Tibial nerve (tissue), 4 donors: ENCODE measurements at regions not wholly inside any gene's neighbourhood (a gene's known extent, or its start where the extent isn't known, plus 50 kb on each side); places are given as distances from the start of the nearest gene placed in this dataset.

Source experiments
- DNase-seq, 2 donors: peaks; one replicate each; pipeline ENCODE4 v3.0.0-alpha.2; 2019; ENCODE audit warnings: low spot score in 2 of 2
- H3K27ac ChIP-seq, 4 donors: fragments of 200-600 bp; sonication (generic) in 3 of 4; one replicate each; pipeline ENCODE4 v1.5.1; 2017 to 2019; ENCODE audit warnings: mild to moderate bottlenecking in 1 of 4
- H3K27me3 ChIP-seq, 2 donors: fragments of 200-600 bp; sonication (generic) in 1 of 2; one replicate each; pipeline versions ENCODE4 v1.5.1 to v1.6.0; 2017 to 2019
- H3K36me3 ChIP-seq, 3 donors: fragments of 200-600 bp; sonication (generic); one replicate each; pipeline ENCODE4 v1.5.1; 2018 to 2019
- H3K4me1 ChIP-seq, 4 donors: fragments of 200-600 bp; sonication (generic) in 3 of 4; one replicate each; pipeline ENCODE4 v1.5.1; 2017 to 2019
- H3K4me3 ChIP-seq, 4 donors: fragments of 200-600 bp; sonication (generic) in 3 of 4; one replicate each; pipeline ENCODE4 v1.5.1; 2017 to 2019; ENCODE audit warnings: mild to moderate bottlenecking in 1 of 4, moderate library complexity in 1 of 4
- H3K9me3 ChIP-seq, 4 donors: fragments of 200-600 bp; sonication (generic) in 3 of 4; one replicate each; pipeline ENCODE4 v1.5.1; 2017 to 2019
- EP300 ChIP-seq, 2 donors: sonication (generic); formaldehyde crosslinking; IDR thresholded peaks; one replicate each; pipeline ENCODE4 v1.6.1; 2017; ENCODE audit warnings: antibody characterized with exemption in 2 of 2, mild to moderate bottlenecking in 1 of 2
- POLR2A ChIP-seq, 2 donors: fragments of 450-650 bp; IDR thresholded peaks; one replicate each; pipeline ENCODE4 v1.6.1; 2017; ENCODE audit warnings: antibody characterized with exemption in 2 of 2, mild to moderate bottlenecking in 2 of 2, moderate library complexity in 2 of 2
- WGBS, 2 donors: methylation state at CpG; one replicate each; pipeline ENCODE4 v1.1.5; 2018; 5-methylcytosine and 5-hydroxymethylcytosine counted together
- TF ChIP-seq, protein P1 (sequence below), 5 experiments: fragments of 200-600 bp in 3 of 5; fragments of 450-650 bp in 2 of 5; sonication (generic) in 3 of 5; IDR thresholded peaks; one replicate each; pipeline ENCODE4 v1.5.1; 2016 to 2019; ENCODE audit warnings: antibody characterized with exemption in 5 of 5, mild to moderate bottlenecking in 3 of 5, moderate library complexity in 2 of 5

DNA sequence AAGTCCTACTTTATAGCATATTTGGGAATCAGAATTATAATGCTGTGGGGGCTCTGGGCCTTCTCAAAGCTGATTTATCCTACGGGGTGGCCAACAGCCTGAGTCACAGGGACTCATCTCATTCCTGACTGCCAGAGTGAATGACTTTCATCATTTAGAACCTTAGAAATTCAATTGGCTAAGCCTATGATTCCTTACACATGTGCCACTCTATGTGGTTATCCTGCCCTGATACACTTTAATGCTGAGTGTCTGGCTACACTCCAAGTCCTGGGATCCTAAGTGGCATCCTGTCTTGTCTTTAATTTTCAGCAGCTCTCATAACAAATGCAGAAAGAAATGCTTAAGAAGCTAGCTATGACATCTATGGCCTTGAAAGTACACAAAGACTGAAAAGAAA lies 75.2 kb upstream of the FREM1 start:
- no peaks in the 10 kb centered on the region for H3K27me3 ChIP-seq
- WGBS, 2 donors: 57 to 76% methylated on average over 1 of the region's 1 CpG
- DNase-seq: no peak
- H3K36me3 ChIP-seq: peaks cover 0 to 4% (median 0%) of the 10 kb centered on the region in 3 donors
- H3K4me1 ChIP-seq: no peaks in the 10 kb centered on the region
- H3K27ac ChIP-seq: no peak overlapping the region
- H3K4me3 ChIP-seq: no peak overlapping the region
- no peaks in the 10 kb centered on the region for H3K9me3 ChIP-seq
- TF ChIP-seq EP300 (IDR thresholded peaks at IDR 0.05) (no peak), POLR2A (IDR thresholded peaks at IDR 0.05) (no peak)
- TF ChIP-seq, protein P1, sequence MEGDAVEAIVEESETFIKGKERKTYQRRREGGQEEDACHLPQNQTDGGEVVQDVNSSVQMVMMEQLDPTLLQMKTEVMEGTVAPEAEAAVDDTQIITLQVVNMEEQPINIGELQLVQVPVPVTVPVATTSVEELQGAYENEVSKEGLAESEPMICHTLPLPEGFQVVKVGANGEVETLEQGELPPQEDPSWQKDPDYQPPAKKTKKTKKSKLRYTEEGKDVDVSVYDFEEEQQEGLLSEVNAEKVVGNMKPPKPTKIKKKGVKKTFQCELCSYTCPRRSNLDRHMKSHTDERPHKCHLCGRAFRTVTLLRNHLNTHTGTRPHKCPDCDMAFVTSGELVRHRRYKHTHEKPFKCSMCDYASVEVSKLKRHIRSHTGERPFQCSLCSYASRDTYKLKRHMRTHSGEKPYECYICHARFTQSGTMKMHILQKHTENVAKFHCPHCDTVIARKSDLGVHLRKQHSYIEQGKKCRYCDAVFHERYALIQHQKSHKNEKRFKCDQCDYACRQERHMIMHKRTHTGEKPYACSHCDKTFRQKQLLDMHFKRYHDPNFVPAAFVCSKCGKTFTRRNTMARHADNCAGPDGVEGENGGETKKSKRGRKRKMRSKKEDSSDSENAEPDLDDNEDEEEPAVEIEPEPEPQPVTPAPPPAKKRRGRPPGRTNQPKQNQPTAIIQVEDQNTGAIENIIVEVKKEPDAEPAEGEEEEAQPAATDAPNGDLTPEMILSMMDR (IDR thresholded peaks at IDR 0.05): no peak

DNA sequence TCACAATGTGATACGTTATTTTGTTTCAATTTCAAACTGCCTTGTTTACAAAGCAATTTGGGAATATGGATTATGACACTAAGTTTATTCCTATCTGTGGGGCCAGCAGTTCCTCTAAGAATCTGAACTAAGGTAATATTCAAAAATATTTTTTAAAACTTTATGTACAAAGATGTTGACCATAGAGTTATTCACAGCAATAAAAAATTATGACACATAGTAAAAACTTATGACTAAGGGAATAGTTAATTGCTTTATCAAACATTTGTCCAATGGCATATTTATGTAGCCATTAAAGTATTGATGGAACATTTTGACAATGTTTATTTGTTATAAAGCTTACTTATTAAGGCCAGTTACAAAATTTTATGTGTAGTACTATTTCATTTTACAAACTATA lies 73.4 kb upstream of the FREM1 start:
- H3K9me3 ChIP-seq: peaks cover 0 to under 1% (median 0%) of the 10 kb centered on the region in 4 donors
- peaks cover 0 to 4% (median 0%) of the 10 kb centered on the region in 3 donors for H3K36me3 ChIP-seq
- H3K4me3 ChIP-seq: no peak overlapping the region
- H3K4me1 ChIP-seq: no peaks in the 10 kb centered on the region
- no peak for DNase-seq
- TF ChIP-seq, protein P1 (IDR thresholded peaks at IDR 0.05): no peak
- TF ChIP-seq POLR2A (IDR thresholded peaks at IDR 0.05) (no peak), EP300 (IDR thresholded peaks at IDR 0.05) (no peak)
- H3K27me3 ChIP-seq: no peaks in the 10 kb centered on the region
- 93 to 97% methylated on average over 1 of the region's 1 CpG for WGBS, 2 donors
- no peak overlapping the region for H3K27ac ChIP-seq

DNA sequence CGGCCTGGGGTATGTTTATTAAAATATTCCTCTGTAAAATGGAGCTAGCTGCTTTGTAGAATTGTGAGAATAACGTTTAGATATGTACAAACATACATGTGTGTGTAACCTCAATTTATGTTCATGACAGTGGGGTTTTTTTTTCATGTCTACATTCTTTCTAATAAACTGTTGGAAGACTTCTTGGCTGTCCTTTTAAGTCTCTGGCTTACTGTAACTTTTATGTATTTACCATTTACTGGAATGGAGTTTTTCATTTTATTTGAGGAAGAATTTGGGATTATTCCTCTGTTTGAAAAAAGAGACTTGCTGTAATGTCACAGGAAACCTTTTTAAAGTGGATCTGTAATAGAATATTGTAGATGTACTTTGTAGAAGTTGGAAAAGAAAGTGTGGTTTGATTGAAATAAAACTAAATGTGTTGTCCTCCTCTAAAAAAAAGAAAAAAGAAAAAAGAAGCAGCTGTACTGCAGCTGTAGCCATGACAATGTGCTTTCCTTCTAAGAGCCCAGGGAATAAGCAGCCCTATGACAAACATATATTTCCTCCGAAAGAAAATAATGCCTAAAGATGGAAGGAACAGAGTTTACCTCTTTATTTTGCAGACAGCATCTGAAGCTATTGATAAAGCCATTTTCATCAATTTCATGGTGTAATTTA lies 71.2 kb upstream of the FREM1 start:
- Histone ChIP-seq H3K4me1 (no peaks in the 10 kb centered on the region), H3K9me3 (peaks cover 0 to 5% (median 0%) of the 10 kb centered on the region in 4 donors), H3K27me3 (no peaks in the 10 kb centered on the region), H3K36me3 (peaks cover 0 to 4% (median 0%) of the 10 kb centered on the region in 3 donors), H3K27ac (no peak overlapping the region), H3K4me3 (no peak overlapping the region)
- 56 to 61% methylated on average over 3 of the region's 3 CpGs for WGBS, 2 donors
- TF ChIP-seq, protein P1 (IDR thresholded peaks at IDR 0.05): no peak
- TF ChIP-seq POLR2A (IDR thresholded peaks at IDR 0.05) (no peak), EP300 (IDR thresholded peaks at IDR 0.05) (no peak)
- no peak for DNase-seq

DNA sequence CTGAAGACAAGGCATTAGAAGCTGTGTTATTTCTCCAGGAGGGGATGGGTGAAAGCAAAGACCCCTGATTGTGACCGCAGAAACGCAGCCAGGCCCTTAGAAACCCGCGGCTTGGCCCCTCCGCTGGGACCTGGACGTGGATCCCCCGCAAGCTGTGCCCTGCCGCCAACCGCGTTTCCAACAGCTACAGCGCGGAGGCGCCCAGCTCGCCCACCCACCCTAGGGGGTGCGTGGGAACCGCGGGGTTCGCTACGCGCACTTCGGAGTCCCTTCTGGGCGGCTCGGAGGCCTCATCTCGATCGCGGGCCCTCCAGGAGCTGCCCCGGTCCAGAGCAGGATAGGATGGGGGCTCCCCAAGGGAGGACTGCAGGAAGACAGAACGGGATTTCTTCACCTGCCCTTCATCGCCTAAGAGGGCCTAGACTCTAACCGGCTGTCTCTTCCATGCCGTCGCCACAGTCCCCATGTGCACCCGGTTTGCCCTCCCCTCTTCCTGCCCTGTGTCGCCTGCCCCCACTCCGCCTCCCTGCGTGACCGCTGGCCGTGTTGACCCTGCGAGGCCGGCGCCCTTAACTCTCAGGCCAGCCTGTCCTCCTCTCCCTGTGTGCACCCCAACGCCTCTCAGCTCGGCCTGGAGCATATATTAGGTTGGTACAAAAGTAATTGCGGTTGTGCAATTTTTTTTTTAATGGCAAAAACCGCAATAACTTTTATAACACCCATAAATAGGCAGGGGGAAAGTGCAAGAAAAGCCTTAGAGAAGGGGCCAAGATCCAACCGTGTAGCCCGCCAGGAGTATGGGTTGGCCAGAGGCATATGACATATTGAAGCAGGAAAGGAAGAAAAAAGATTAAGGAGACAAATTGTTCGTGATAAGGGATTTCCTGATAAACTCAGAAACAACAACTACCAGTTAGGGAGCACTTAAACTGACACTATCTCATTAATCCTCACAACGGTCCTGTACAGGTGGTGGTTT lies 68.1 kb upstream of the FREM1 start:
- no peaks in the 10 kb centered on the region for H3K36me3 ChIP-seq
- WGBS, 2 donors: 81 to 92% methylated on average over 36 to 47 of the region's 49 CpGs
- H3K27me3 ChIP-seq: no peaks in the 10 kb centered on the region
- no peak for DNase-seq
- TF ChIP-seq, protein P1 (IDR thresholded peaks at IDR 0.05): no peak
- no peak for TF ChIP-seq EP300 (IDR thresholded peaks at IDR 0.05)
- no peak overlapping the region for H3K27ac ChIP-seq
- peaks cover 0 to 5% (median 0%) of the 10 kb centered on the region in 4 donors for H3K9me3 ChIP-seq
- H3K4me3 ChIP-seq: no peak overlapping the region
- H3K4me1 ChIP-seq: no peaks in the 10 kb centered on the region
